ENCODE measurements at regions not wholly inside any gene's neighbourhood (a gene's known extent, or its start where the extent isn't known, plus 50 kb on each side); places are given as distances from the start of the nearest gene placed in this dataset.

DNA sequence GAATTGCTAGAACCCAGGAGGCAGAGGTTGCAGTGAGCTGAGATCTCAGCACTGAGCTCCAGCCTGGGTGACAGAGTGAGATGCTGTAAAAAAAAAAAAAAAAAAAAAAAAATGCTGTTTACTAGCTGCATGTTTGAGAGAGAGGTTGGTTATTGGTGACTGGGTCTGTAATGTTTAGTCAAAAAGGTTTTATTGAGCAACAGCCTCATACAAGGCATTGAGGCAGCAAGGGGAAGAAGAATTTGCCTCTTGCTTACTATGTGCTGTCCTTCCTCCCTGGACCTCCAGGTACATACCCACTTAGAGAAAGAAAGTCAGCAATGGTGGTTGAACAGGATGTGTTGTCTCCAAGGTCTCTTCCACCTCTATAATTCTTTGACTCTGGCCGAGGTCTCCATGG, 140.7 kb upstream of the SPRY4 start:
- no peak for ATAC-seq (ENCODE audit: low FRiP score)
- TF ChIP-seq, protein P1, sequence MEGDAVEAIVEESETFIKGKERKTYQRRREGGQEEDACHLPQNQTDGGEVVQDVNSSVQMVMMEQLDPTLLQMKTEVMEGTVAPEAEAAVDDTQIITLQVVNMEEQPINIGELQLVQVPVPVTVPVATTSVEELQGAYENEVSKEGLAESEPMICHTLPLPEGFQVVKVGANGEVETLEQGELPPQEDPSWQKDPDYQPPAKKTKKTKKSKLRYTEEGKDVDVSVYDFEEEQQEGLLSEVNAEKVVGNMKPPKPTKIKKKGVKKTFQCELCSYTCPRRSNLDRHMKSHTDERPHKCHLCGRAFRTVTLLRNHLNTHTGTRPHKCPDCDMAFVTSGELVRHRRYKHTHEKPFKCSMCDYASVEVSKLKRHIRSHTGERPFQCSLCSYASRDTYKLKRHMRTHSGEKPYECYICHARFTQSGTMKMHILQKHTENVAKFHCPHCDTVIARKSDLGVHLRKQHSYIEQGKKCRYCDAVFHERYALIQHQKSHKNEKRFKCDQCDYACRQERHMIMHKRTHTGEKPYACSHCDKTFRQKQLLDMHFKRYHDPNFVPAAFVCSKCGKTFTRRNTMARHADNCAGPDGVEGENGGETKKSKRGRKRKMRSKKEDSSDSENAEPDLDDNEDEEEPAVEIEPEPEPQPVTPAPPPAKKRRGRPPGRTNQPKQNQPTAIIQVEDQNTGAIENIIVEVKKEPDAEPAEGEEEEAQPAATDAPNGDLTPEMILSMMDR (IDR thresholded peaks at IDR 0.05): no peak
- no peak for DNase-seq (ENCODE audit: low spot score)

GRCh38 chr5:142463904-142464303, 139.1 kb upstream of the SPRY4 start:
- DNase-seq (ENCODE audit: low spot score): no peak
- ATAC-seq (ENCODE audit: low FRiP score): no peak
- TF ChIP-seq, protein P1 (IDR thresholded peaks at IDR 0.05): no peak

GRCh38 chr5:142461028-142461590, 136.3 kb upstream of the SPRY4 start:
- ATAC-seq (ENCODE audit: low FRiP score): no peak
- TF ChIP-seq, protein P1 (IDR thresholded peaks at IDR 0.05): no peak
- no peak for DNase-seq (ENCODE audit: low spot score)

- DNase-seq (ENCODE audit: low spot score): no peak
- TF ChIP-seq, protein P1 (IDR thresholded peaks at IDR 0.05): no peak
Measured at GRCh38 chr5:142459209-142459608, 134.4 kb upstream of the SPRY4 start.

GRCh38 chr5:142455856-142456255, 131.0 kb upstream of the SPRY4 start:
- ATAC-seq (ENCODE audit: low FRiP score) (no peak), DNase-seq (ENCODE audit: low spot score) (no peak)
- TF ChIP-seq, protein P1 (IDR thresholded peaks at IDR 0.05): no peak

More at GRCh38 chr5:142459209-142459608, 134.4 kb upstream of the SPRY4 start:
- ATAC-seq (ENCODE audit: low FRiP score): no peak

DNA sequence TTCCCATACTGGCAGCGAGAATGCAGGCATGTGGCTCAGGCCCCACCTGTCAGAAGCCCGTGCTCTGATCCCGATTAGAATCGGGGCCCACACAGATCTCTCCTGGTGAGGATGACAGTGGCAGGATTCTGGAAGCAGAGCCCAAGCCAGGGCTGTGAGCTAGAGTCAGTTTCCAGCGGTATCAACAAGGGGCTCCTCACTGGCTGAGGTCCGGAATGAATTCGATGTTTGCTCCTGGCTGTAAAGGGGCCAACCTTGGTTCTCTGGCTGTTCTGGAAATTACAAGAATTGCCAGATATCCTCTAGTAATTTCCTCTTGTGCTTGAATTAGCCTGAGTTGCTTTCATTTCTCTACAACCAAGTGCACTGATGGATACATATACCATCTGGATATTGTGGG, 129.1 kb upstream of the SPRY4 start:
- TF ChIP-seq, protein P1 (IDR thresholded peaks at IDR 0.05): no peak
- DNase-seq (ENCODE audit: low spot score) (no peak), ATAC-seq (ENCODE audit: low FRiP score) (no peak)

GRCh38 chr5:142450419-142450818, 125.6 kb upstream of the SPRY4 start:
- TF ChIP-seq, protein P1 (IDR thresholded peaks at IDR 0.05): no peak
- ATAC-seq (ENCODE audit: low FRiP score) (no peak), DNase-seq (ENCODE audit: low spot score) (no peak)

Measured in omental fat pad (tissue), 3 donors.